ENCODE measurements at regions not wholly inside any gene's neighbourhood (a gene's known extent, or its start where the extent isn't known, plus 50 kb on each side); places are given as distances from the start of the nearest gene placed in this dataset.

- no peak for DNase-seq (ENCODE audit: low spot score)
These were observed 193.4 kb downstream of the FOXL1 start for GRCh38 chr16:86771506-86772460.

GRCh38 chr16:86772671-86773353, 194.5 kb downstream of the FOXL1 start:
- peak; percentile 39 for DNase-seq (ENCODE audit: low spot score)

- DNase-seq (ENCODE audit: low spot score): no peak
These were observed 195.0 kb downstream of the FOXL1 start for GRCh38 chr16:86773354-86773715.

GRCh38 chr16:86774931-86775330, 196.6 kb downstream of the FOXL1 start:
- DNase-seq (ENCODE audit: low spot score): no peak

GRCh38 chr16:86775511-86775921, 197.2 kb downstream of the FOXL1 start:
- DNase-seq (ENCODE audit: low spot score): no peak

- no peak for DNase-seq (ENCODE audit: low spot score)
These were observed 199.1 kb downstream of the FOXL1 start for GRCh38 chr16:86777381-86777946.

- no peak for DNase-seq (ENCODE audit: low spot score)
These were observed 199.9 kb downstream of the FOXL1 start for GRCh38 chr16:86778108-86778745.

- no peak for DNase-seq (ENCODE audit: low spot score)
These were observed 200.6 kb downstream of the FOXL1 start for GRCh38 chr16:86778978-86779377.

GRCh38 chr16:86781046-86781445, 202.7 kb downstream of the FOXL1 start:
- no peak for DNase-seq (ENCODE audit: low spot score)

- peak; percentile 97 for DNase-seq (ENCODE audit: low spot score)
These were observed 205.6 kb downstream of the FOXL1 start for GRCh38 chr16:86783636-86784626.

- DNase-seq (ENCODE audit: low spot score): no peak
These were observed 208.0 kb downstream of the FOXL1 start for GRCh38 chr16:86786338-86786737.

GRCh38 chr16:86786994-86787393, 208.6 kb downstream of the FOXL1 start:
- no peak for DNase-seq (ENCODE audit: low spot score)

GRCh38 chr16:86787538-86787937, 209.2 kb downstream of the FOXL1 start:
- no peak for DNase-seq (ENCODE audit: low spot score)

GRCh38 chr16:86789621-86790051, 211.3 kb downstream of the FOXL1 start:
- no peak for DNase-seq (ENCODE audit: low spot score)

GRCh38 chr16:86791287-86792035, 213.1 kb downstream of the FOXL1 start:
- no peak for DNase-seq (ENCODE audit: low spot score)

GRCh38 chr16:86794216-86794864, 216.0 kb downstream of the FOXL1 start:
- DNase-seq (ENCODE audit: low spot score): no peak

GRCh38 chr16:86797700-86798099, 219.4 kb downstream of the FOXL1 start:
- DNase-seq (ENCODE audit: low spot score): no peak

GRCh38 chr16:86798247-86799041, 220.1 kb downstream of the FOXL1 start:
- peak; percentile 30 for DNase-seq (ENCODE audit: low spot score)

- DNase-seq (ENCODE audit: low spot score): no peak
These were observed 221.0 kb downstream of the FOXL1 start for GRCh38 chr16:86799367-86799766.

All from H4 (cell line).